NB4 (cell line): ENCODE measurements at regions not wholly inside any gene's neighbourhood (a gene's known extent, or its start where the extent isn't known, plus 50 kb on each side); places are given as distances from the start of the nearest gene placed in this dataset.

Experiments used
- MAX ChIP-seq: IDR thresholded peaks from 2 replicates; pipeline ENCODE4 v1.6.1; 2011; ENCODE audit warnings: low read depth, low read length
- MYC ChIP-seq: IDR thresholded peaks from 2 replicates; pipeline ENCODE4 v1.6.1; 2011; ENCODE audit warnings: low read depth, low read length
- POLR2A ChIP-seq: IDR thresholded peaks from 2 replicates; pipeline ENCODE4 v1.6.1; 2011; ENCODE audit warnings: mild to moderate bottlenecking; ENCODE audit not compliant: insufficient read length; ENCODE audit errors: extremely low read depth
- TF ChIP-seq, protein P1 (sequence below): IDR thresholded peaks from one replicate; pipeline ENCODE4 v1.5.1; 2012; ENCODE audit warnings: low read depth, low read length

- TF ChIP-seq, protein P1, sequence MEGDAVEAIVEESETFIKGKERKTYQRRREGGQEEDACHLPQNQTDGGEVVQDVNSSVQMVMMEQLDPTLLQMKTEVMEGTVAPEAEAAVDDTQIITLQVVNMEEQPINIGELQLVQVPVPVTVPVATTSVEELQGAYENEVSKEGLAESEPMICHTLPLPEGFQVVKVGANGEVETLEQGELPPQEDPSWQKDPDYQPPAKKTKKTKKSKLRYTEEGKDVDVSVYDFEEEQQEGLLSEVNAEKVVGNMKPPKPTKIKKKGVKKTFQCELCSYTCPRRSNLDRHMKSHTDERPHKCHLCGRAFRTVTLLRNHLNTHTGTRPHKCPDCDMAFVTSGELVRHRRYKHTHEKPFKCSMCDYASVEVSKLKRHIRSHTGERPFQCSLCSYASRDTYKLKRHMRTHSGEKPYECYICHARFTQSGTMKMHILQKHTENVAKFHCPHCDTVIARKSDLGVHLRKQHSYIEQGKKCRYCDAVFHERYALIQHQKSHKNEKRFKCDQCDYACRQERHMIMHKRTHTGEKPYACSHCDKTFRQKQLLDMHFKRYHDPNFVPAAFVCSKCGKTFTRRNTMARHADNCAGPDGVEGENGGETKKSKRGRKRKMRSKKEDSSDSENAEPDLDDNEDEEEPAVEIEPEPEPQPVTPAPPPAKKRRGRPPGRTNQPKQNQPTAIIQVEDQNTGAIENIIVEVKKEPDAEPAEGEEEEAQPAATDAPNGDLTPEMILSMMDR, result no peak
- TF ChIP-seq POLR2A, result no peak
- TF ChIP-seq MYC, result no peak
- TF ChIP-seq MAX, result no peak
These were observed 186.4 kb upstream of the THBS1 start for GRCh38 chr15:39394496-39394895.
